ENCODE measurements at regions not wholly inside any gene's neighbourhood (a gene's known extent, or its start where the extent isn't known, plus 50 kb on each side); places are given as distances from the start of the nearest gene placed in this dataset.

DNA sequence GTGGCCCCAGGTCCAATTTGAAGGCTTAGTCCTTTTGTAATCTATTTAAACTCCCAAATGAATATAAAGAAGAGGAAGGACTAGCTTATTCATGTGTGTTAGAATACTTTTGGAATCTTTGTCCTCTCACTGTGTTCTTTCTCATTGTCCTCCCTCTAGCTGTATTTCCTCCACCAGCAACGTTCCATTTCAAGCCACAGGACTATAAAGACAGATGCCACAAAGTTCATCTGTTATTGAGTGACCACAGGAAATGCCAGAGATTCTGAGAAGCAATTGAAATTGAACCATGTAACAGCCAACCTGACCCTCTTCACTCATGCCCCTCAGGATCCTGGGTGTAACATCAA lies 336.6 kb upstream of the API5 start:
- TF ChIP-seq FOXM1 (IDR thresholded peaks at IDR 0.05; ENCODE audit: borderline replicate concordance, low read depth) = no peak

DNA sequence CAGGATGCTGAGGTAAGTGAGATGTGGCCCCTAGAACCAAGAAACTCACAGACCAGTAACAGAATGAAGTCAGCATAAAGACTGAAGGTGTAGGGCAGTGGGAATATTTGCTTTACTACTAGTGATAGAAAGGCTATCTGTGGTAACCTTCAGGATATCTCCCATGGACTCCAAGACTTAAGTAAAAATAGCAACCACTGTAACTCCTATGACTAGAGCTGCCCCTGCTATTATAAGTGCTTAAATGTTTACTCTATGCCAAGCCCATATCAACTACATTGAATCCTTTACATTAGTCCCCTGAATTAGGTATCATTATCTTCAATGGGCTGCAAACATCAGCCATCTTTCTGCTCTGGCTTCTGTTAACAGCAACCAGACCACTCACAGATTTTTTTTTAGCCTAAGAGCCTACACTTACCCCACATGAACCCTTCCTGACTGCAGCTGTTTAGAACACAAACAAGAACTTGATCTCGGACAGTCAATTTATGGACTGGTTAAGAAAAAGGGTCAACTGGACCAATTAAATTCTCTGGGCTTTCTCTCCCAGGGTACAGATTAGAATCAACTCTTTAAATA lies 335.1 kb upstream of the API5 start:
- TF ChIP-seq FOXM1 (IDR thresholded peaks at IDR 0.05; ENCODE audit: borderline replicate concordance, low read depth) (no peak), RAD21 (IDR thresholded peaks at IDR 0.05; ENCODE audit: low read depth) (no peak)
- TF ChIP-seq, protein P1, sequence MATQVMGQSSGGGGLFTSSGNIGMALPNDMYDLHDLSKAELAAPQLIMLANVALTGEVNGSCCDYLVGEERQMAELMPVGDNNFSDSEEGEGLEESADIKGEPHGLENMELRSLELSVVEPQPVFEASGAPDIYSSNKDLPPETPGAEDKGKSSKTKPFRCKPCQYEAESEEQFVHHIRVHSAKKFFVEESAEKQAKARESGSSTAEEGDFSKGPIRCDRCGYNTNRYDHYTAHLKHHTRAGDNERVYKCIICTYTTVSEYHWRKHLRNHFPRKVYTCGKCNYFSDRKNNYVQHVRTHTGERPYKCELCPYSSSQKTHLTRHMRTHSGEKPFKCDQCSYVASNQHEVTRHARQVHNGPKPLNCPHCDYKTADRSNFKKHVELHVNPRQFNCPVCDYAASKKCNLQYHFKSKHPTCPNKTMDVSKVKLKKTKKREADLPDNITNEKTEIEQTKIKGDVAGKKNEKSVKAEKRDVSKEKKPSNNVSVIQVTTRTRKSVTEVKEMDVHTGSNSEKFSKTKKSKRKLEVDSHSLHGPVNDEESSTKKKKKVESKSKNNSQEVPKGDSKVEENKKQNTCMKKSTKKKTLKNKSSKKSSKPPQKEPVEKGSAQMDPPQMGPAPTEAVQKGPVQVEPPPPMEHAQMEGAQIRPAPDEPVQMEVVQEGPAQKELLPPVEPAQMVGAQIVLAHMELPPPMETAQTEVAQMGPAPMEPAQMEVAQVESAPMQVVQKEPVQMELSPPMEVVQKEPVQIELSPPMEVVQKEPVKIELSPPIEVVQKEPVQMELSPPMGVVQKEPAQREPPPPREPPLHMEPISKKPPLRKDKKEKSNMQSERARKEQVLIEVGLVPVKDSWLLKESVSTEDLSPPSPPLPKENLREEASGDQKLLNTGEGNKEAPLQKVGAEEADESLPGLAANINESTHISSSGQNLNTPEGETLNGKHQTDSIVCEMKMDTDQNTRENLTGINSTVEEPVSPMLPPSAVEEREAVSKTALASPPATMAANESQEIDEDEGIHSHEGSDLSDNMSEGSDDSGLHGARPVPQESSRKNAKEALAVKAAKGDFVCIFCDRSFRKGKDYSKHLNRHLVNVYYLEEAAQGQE (IDR thresholded peaks at IDR 0.05; ENCODE audit: low read depth) = no peak
- TF ChIP-seq, protein P2, sequence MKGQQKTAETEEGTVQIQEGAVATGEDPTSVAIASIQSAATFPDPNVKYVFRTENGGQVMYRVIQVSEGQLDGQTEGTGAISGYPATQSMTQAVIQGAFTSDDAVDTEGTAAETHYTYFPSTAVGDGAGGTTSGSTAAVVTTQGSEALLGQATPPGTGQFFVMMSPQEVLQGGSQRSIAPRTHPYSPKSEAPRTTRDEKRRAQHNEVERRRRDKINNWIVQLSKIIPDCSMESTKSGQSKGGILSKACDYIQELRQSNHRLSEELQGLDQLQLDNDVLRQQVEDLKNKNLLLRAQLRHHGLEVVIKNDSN (IDR thresholded peaks at IDR 0.05) = no peak

DNA sequence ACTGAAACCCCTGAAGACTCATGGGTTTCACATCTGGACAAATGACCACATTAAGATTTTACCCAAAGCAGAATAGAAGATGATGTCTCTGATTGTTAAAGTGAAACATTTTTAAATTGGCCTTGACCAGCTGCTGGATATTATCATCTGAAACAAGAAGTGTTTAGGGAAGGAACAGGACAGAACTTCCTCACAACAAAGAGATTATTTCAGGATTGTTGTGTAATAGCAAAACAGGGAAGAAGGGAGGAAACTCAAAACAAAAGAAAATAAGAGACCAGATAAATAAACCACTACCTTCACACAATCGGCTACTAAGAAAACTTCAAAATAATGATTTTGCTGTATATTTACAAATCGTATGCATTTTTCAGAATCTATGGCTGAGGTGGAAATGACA lies 319.2 kb upstream of the API5 start:
- TF ChIP-seq TAF1 (IDR thresholded peaks at IDR 0.05; ENCODE audit: low read depth) = no peak
- TF ChIP-seq, protein P2 (IDR thresholded peaks at IDR 0.05) = no peak
- TF ChIP-seq EGR1 (IDR thresholded peaks at IDR 0.05) = no peak
- TF ChIP-seq YY1 (IDR thresholded peaks at IDR 0.05; ENCODE audit: low read depth) = no peak
- TF ChIP-seq, protein P1 (IDR thresholded peaks at IDR 0.05; ENCODE audit: low read depth) = no peak
- TF ChIP-seq TEAD4 (IDR thresholded peaks at IDR 0.05) = no peak
- TF ChIP-seq ZBTB7A (IDR thresholded peaks at IDR 0.05; ENCODE audit: low read depth) = no peak

DNA sequence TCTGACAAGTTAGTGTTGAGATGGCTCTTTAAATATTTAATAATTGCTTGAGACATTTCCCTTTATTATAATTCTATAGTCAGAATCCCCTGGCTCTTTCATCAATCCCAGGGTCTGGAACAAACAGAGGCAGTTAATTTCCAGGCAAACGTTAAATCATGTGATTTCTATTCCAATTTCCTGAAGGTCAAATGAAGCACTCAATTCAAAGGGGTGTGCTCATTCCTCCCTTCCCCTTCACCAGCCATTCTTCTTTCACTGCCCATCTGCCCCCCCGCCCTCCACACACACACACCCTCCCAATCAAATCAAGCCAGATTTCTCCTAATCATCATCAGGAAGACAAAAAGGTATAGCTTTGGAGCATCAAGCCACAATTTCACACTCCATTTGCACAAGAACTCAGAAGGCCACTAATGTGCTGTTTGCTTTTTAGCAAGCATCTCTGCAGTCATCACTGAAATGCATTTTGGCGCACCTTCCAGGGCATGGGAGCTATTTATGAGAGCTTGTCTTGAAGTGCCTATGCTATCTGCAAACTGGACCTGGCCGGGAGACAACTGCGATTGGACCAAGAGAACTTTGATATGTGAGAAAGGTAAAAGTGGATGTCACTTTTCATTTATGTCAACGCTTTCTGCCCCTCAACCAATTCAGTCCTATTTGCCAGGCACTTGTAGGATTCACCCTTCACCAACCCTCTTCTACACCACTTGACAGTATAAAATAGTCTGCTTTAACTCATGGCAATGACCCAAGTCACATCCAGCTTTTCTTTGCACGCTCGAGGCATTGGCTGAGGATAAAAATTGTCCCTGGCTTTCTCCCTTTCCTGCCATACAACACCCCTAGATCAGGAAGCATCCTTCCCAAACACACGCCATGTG lies 315.1 kb upstream of the API5 start:
- TF ChIP-seq TCF12 (IDR thresholded peaks at IDR 0.05; ENCODE audit: low read depth) (no peak), EP300 (IDR thresholded peaks at IDR 0.05; ENCODE audit: borderline replicate concordance) (no peak), EGR1 (IDR thresholded peaks at IDR 0.05) (no peak), CEBPB (IDR thresholded peaks at IDR 0.05) (no peak), YY1 (IDR thresholded peaks at IDR 0.05; ENCODE audit: low read depth) (no peak), TEAD4 (IDR thresholded peaks at IDR 0.05) (no peak), FOXM1 (IDR thresholded peaks at IDR 0.05; ENCODE audit: borderline replicate concordance, low read depth) (no peak), RAD21 (IDR thresholded peaks at IDR 0.05; ENCODE audit: low read depth) (no peak), ZBTB7A (IDR thresholded peaks at IDR 0.05; ENCODE audit: low read depth) (no peak), CREB1 (IDR thresholded peaks at IDR 0.05; ENCODE audit: low read depth) (no peak)
- TF ChIP-seq, protein P1 (IDR thresholded peaks at IDR 0.05; ENCODE audit: low read depth) = no peak
- TF ChIP-seq, protein P2 (IDR thresholded peaks at IDR 0.05) = no peak

DNA sequence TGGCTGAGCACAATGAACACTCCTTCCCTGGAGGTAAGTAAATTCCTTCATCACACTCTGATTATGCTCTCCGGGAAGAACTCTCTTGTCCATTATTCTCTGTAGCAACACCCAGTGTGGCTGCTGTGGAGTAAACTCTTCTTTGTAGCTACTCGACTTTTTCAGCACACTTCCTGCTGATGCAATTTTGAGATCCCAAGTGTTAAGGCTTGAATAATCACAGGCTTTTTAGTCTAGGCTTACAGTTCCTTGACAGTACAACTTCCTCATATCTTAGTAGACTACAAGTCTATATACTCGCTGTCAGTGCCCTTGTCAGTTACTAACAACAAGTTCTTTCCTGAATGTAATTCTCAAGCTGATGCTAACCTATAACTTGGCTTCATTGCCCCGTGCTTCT lies 301.8 kb upstream of the API5 start:
- TF ChIP-seq EGR1 (IDR thresholded peaks at IDR 0.05) (no peak), TEAD4 (IDR thresholded peaks at IDR 0.05) (no peak), FOXM1 (IDR thresholded peaks at IDR 0.05; ENCODE audit: borderline replicate concordance, low read depth) (no peak), NFIC (IDR thresholded peaks at IDR 0.05) (no peak), CREB1 (IDR thresholded peaks at IDR 0.05; ENCODE audit: low read depth) (no peak), TAF1 (IDR thresholded peaks at IDR 0.05; ENCODE audit: low read depth) (no peak), YY1 (IDR thresholded peaks at IDR 0.05; ENCODE audit: low read depth) (no peak), CEBPB (IDR thresholded peaks at IDR 0.05) (no peak)
- TF ChIP-seq, protein P1 (IDR thresholded peaks at IDR 0.05; ENCODE audit: low read depth) = no peak
- TF ChIP-seq, protein P2 (IDR thresholded peaks at IDR 0.05) = no peak
